ENCODE measurements at regions not wholly inside any gene's neighbourhood (a gene's known extent, or its start where the extent isn't known, plus 50 kb on each side); places are given as distances from the start of the nearest gene placed in this dataset.

DNA sequence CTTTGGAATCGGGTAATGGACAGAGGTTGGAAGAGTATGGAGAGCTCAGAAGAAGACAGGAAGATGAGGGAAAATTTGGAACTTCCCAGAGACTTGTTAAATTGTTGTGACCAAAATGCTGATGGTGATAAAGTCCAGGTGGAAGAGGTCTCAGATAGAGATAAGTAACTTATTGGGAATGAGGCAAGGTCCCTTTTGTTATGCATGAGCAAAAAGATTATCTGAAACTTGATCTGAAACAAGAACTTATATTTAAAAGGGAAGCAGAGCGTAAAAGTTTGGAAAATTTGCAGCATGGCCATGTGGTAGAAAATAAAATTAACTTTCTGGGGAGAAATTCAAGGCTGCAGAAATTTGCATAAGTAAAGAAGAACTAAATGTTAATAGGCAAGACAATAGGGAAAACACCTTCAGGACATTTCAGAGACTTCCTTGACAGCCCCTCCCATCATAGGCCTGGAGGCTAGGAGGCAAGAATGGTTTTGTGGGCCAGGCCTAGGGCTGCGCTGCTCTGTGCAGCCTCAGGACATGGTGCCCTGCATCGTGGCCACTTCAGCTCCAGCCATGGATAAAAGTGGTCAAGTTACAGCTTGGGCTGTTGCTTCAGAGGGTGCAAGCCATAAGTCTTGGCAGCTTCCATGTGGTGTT lies 425.7 kb upstream of the PRICKLE1 start:
- dilution Hi-C loops (cut with MboI; ENCODE audit: extremely low pct_ligation_motif_present, low sequenced_read_pairs) (no loop called here), intact Hi-C loops (cut with micrococcal nuclease) (no loop called here)
- Histone ChIP-seq H3K9ac (replicated peaks; ENCODE audit: extremely low read depth, insufficient read depth, low read length) (no peak overlapping the region), H3K27me3 (ENCODE audit: control insufficient read depth in 2 of 2, insufficient read depth in 2 of 2, low read length in 2 of 2) (no peaks in the 10 kb centered on the region), H3K4me2 (ENCODE audit: insufficient read depth, low read length) (no peak overlapping the region), H2AFZ (ENCODE audit: low read depth, low read length) (no peak overlapping the region), H3K4me3 (replicated peaks in 1 of 3; ENCODE audit: insufficient read depth in 1 of 3, low read depth in 1 of 3, low read length in 3 of 3) (no peak overlapping the region), H3K79me2 (ENCODE audit: control insufficient read depth, insufficient read depth, low read length) (no peaks in the 10 kb centered on the region), H3K36me3 (ENCODE audit: control insufficient read depth in 2 of 2, extremely low read depth in 1 of 2, insufficient read depth in 2 of 2, low read length in 2 of 2) (no peaks in the 10 kb centered on the region), H3K4me1 (ENCODE audit: control insufficient read depth, extremely low read depth, insufficient read depth, low read length) (no peaks in the 10 kb centered on the region), H3K9me1 (replicated peaks; ENCODE audit: control insufficient read depth, extremely low read depth, insufficient read depth, low read length) (no peaks in the 10 kb centered on the region), H3K9me3 (replicated peaks; ENCODE audit: control insufficient read depth, insufficient read depth, low read length) (no peaks in the 10 kb centered on the region), H3K27ac (ENCODE audit: insufficient read depth, low read depth, low read length) (no peak overlapping the region), H4K20me1 (replicated peaks; ENCODE audit: control insufficient read depth, extremely low read depth, insufficient read depth, low read length) (no peaks in the 10 kb centered on the region)
- CTCF ChIA-PET: no interaction called here
- BruUV-seq (replicated peaks): no TSS peak
- POLR2A ChIA-PET: no interaction called here
- FAIRE-seq: no peak
- TF ChIP-seq GATA2 (IDR thresholded peaks at IDR 0.05; ENCODE audit: insufficient read depth, insufficient read length, low read depth, low read length): no peak
- TF ChIP-seq, protein P1, sequence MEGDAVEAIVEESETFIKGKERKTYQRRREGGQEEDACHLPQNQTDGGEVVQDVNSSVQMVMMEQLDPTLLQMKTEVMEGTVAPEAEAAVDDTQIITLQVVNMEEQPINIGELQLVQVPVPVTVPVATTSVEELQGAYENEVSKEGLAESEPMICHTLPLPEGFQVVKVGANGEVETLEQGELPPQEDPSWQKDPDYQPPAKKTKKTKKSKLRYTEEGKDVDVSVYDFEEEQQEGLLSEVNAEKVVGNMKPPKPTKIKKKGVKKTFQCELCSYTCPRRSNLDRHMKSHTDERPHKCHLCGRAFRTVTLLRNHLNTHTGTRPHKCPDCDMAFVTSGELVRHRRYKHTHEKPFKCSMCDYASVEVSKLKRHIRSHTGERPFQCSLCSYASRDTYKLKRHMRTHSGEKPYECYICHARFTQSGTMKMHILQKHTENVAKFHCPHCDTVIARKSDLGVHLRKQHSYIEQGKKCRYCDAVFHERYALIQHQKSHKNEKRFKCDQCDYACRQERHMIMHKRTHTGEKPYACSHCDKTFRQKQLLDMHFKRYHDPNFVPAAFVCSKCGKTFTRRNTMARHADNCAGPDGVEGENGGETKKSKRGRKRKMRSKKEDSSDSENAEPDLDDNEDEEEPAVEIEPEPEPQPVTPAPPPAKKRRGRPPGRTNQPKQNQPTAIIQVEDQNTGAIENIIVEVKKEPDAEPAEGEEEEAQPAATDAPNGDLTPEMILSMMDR (IDR thresholded peaks at IDR 0.05; ENCODE audit: extremely low read depth in 1 of 2, insufficient read depth in 1 of 2, low read depth in 1 of 2, low read length in 2 of 2): no peak
- TF ChIP-seq FOS (IDR thresholded peaks at IDR 0.05; ENCODE audit: borderline replicate concordance, insufficient read depth, low read length): no peak
- TF ChIP-seq EZH2 (IDR thresholded peaks at IDR 0.05; ENCODE audit: borderline replicate concordance, low read depth, low read length, severe bottlenecking): no peak
- TF ChIP-seq MYC (IDR thresholded peaks at IDR 0.05; ENCODE audit: low read depth, low read length): no peak
- TF ChIP-seq, protein P2, sequence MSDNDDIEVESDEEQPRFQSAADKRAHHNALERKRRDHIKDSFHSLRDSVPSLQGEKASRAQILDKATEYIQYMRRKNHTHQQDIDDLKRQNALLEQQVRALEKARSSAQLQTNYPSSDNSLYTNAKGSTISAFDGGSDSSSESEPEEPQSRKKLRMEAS (IDR thresholded peaks at IDR 0.05; ENCODE audit: insufficient read depth, insufficient read length): no peak
- no peak for TF ChIP-seq POLR2AphosphoS5 (IDR thresholded peaks at IDR 0.05; ENCODE audit: insufficient read depth, low read depth, low read length)
- no peak for TF ChIP-seq JUN (IDR thresholded peaks at IDR 0.05; ENCODE audit: borderline replicate concordance, insufficient read depth, insufficient read length, low read depth)
- TF ChIP-seq POLR2A (IDR thresholded peaks at IDR 0.05; ENCODE audit: low read depth, low read length): no peak
- no peak for DNase-seq (ENCODE audit: low read depth, low spot score)

All from endothelial cell of umbilical vein (primary cell).